ENCODE measurements at regions not wholly inside any gene's neighbourhood (a gene's known extent, or its start where the extent isn't known, plus 50 kb on each side); places are given as distances from the start of the nearest gene placed in this dataset.

GRCh38 chr4:34791209-34791608 is 1453.1 kb downstream of the ARAP2 start:
- no peak for TF ChIP-seq CTCF (conservative IDR thresholded peaks at IDR 0.05 in 1 of 2, IDR thresholded peaks at IDR 0.05 in 1 of 2; ENCODE audit: low read depth in 1 of 2, low read length in 2 of 2)
- no peak for TF ChIP-seq EZH2 (IDR thresholded peaks at IDR 0.05; ENCODE audit: low read length, missing control alignments)
- no peak overlapping the region for H3K27ac ChIP-seq (ENCODE audit: insufficient read depth, low read length)
- H3K4me1 ChIP-seq (ENCODE audit: control insufficient read depth, extremely low read depth, insufficient read depth, low read length): no peaks in the 10 kb centered on the region
- no peak overlapping the region for H3K4me2 ChIP-seq (ENCODE audit: extremely low read depth, insufficient read depth, low read length)
- no peaks in the 10 kb centered on the region for H3K79me2 ChIP-seq (ENCODE audit: control insufficient read depth, insufficient read depth, low read length)
- no peaks in the 10 kb centered on the region for H4K20me1 ChIP-seq (ENCODE audit: control insufficient read depth, extremely low read depth, insufficient read depth, low read length)
- no peak overlapping the region for H3K4me3 ChIP-seq (replicated peaks in 1 of 4; ENCODE audit: control extremely low read depth in 1 of 4, insufficient read depth in 1 of 4, low read depth in 3 of 4, low read length in 4 of 4)
- H3K36me3 ChIP-seq (ENCODE audit: control insufficient read depth, insufficient read depth, low read length): no peaks in the 10 kb centered on the region
- H2AFZ ChIP-seq (ENCODE audit: low read length): no peak overlapping the region
- H3K9me3 ChIP-seq (ENCODE audit: control insufficient read depth, insufficient read depth, low read depth, low read length): no peaks in the 10 kb centered on the region
- no peaks in the 10 kb centered on the region for H3K27me3 ChIP-seq (ENCODE audit: control insufficient read depth, insufficient read depth, low read length)
- no peak overlapping the region for H3K9ac ChIP-seq (ENCODE audit: insufficient read depth, low read length)
- DNase-seq (ENCODE audit: low read depth in 2 of 2): no peak

- H3K4me1 ChIP-seq (ENCODE audit: control insufficient read depth, extremely low read depth, insufficient read depth, low read length): no peaks in the 10 kb centered on the region
- no peaks in the 10 kb centered on the region for H3K36me3 ChIP-seq (ENCODE audit: control insufficient read depth, insufficient read depth, low read length)
- no peak for DNase-seq (ENCODE audit: low read depth in 2 of 2)
- no peak for TF ChIP-seq CTCF (conservative IDR thresholded peaks at IDR 0.05 in 1 of 2, IDR thresholded peaks at IDR 0.05 in 1 of 2; ENCODE audit: low read depth in 1 of 2, low read length in 2 of 2)
- no peak for TF ChIP-seq EZH2 (IDR thresholded peaks at IDR 0.05; ENCODE audit: low read length, missing control alignments)
- no peaks in the 10 kb centered on the region for H4K20me1 ChIP-seq (ENCODE audit: control insufficient read depth, extremely low read depth, insufficient read depth, low read length)
- no peaks in the 10 kb centered on the region for H3K79me2 ChIP-seq (ENCODE audit: control insufficient read depth, insufficient read depth, low read length)
- no peaks in the 10 kb centered on the region for H3K27me3 ChIP-seq (ENCODE audit: control insufficient read depth, insufficient read depth, low read length)
- no peak overlapping the region for H3K9ac ChIP-seq (ENCODE audit: insufficient read depth, low read length)
- H3K27ac ChIP-seq (ENCODE audit: insufficient read depth, low read length): no peak overlapping the region
- no peak overlapping the region for H3K4me2 ChIP-seq (ENCODE audit: extremely low read depth, insufficient read depth, low read length)
- no peak overlapping the region for H2AFZ ChIP-seq (ENCODE audit: low read length)
- H3K4me3 ChIP-seq (replicated peaks in 1 of 4; ENCODE audit: control extremely low read depth in 1 of 4, insufficient read depth in 1 of 4, low read depth in 3 of 4, low read length in 4 of 4): no peak overlapping the region
- no peaks in the 10 kb centered on the region for H3K9me3 ChIP-seq (ENCODE audit: control insufficient read depth, insufficient read depth, low read depth, low read length)
Observed at GRCh38 chr4:34800953-34801352, 1443.4 kb downstream of the ARAP2 start.

GRCh38 chr4:34814266-34814665 is 1430.0 kb downstream of the ARAP2 start:
- Histone ChIP-seq H3K4me3 (replicated peaks in 1 of 4; ENCODE audit: control extremely low read depth in 1 of 4, insufficient read depth in 1 of 4, low read depth in 3 of 4, low read length in 4 of 4) (no peak overlapping the region), H3K27me3 (ENCODE audit: control insufficient read depth, insufficient read depth, low read length) (no peaks in the 10 kb centered on the region), H3K9ac (ENCODE audit: insufficient read depth, low read length) (no peak overlapping the region), H2AFZ (ENCODE audit: low read length) (no peak overlapping the region), H3K4me1 (ENCODE audit: control insufficient read depth, extremely low read depth, insufficient read depth, low read length) (no peaks in the 10 kb centered on the region), H3K9me3 (ENCODE audit: control insufficient read depth, insufficient read depth, low read depth, low read length) (no peaks in the 10 kb centered on the region), H3K79me2 (ENCODE audit: control insufficient read depth, insufficient read depth, low read length) (no peaks in the 10 kb centered on the region), H3K36me3 (ENCODE audit: control insufficient read depth, insufficient read depth, low read length) (no peaks in the 10 kb centered on the region), H3K4me2 (ENCODE audit: extremely low read depth, insufficient read depth, low read length) (no peak overlapping the region), H4K20me1 (ENCODE audit: control insufficient read depth, extremely low read depth, insufficient read depth, low read length) (no peaks in the 10 kb centered on the region), H3K27ac (ENCODE audit: insufficient read depth, low read length) (no peak overlapping the region)
- no peak for TF ChIP-seq EZH2 (IDR thresholded peaks at IDR 0.05; ENCODE audit: low read length, missing control alignments)
- no peak for TF ChIP-seq CTCF (conservative IDR thresholded peaks at IDR 0.05 in 1 of 2, IDR thresholded peaks at IDR 0.05 in 1 of 2; ENCODE audit: low read depth in 1 of 2, low read length in 2 of 2)
- peak in 1 of 2 donors; percentile 7 for DNase-seq (ENCODE audit: low read depth in 2 of 2)

All from fibroblast of lung (primary cell).